Neural cell (in vitro differentiated cells): ENCODE measurements at regions not wholly inside any gene's neighbourhood (a gene's known extent, or its start where the extent isn't known, plus 50 kb on each side); places are given as distances from the start of the nearest gene placed in this dataset.

ENCODE experiments used
- H2AFZ ChIP-seq: fragments of 200-600, 300-800 bp; sonication (generic), shearing (Covaris generic); 2 replicates; pipeline ENCODE4 v1.6.0; 2014; ENCODE audit warnings: low read depth, mild to moderate bottlenecking, antibody characterized with exemption, low read length, moderate library complexity
- H3F3A ChIP-seq: fragments of 200-600 bp; shearing (Covaris generic); 2 replicates; pipeline ENCODE4 v1.6.1; 2016; ENCODE audit warnings: mild to moderate bottlenecking, moderate library complexity, mixed read lengths, antibody characterized with exemption, low read length; ENCODE audit not compliant: insufficient read depth, poor library complexity, severe bottlenecking
- H3K27ac ChIP-seq: fragments of 200-600, 300-800 bp; sonication (generic), shearing (Covaris generic); 2 replicates; pipeline ENCODE4 v1.5.1; 2014; ENCODE audit warnings: mild to moderate bottlenecking, low read length, moderate library complexity
- H3K27me3 ChIP-seq: fragments of 300-800, 200-600 bp; sonication (generic), shearing (Covaris generic); 2 replicates; pipeline ENCODE4 v1.6.0; 2014; ENCODE audit warnings: mild to moderate bottlenecking, low read depth, low read length, moderate library complexity; ENCODE audit not compliant: insufficient read depth
- H3K36me3 ChIP-seq: fragments of 300-800, 200-600 bp; sonication (generic), shearing (Covaris generic); 2 replicates; pipeline ENCODE4 v1.5.1; 2014; ENCODE audit warnings: mild to moderate bottlenecking, antibody characterized with exemption, low read length, moderate library complexity; ENCODE audit not compliant: insufficient read depth
- H3K4me2 ChIP-seq: fragments of 300-800, 200-600 bp; sonication (generic), shearing (Covaris generic); 2 replicates; pipeline ENCODE4 v1.6.0; 2014; ENCODE audit warnings: mild to moderate bottlenecking, low read length
- H3K4me3 ChIP-seq: fragments of 300-800, 200-600 bp; sonication (generic), shearing (Covaris generic); 2 replicates; pipeline ENCODE4 v1.5.1; 2014; ENCODE audit warnings: mild to moderate bottlenecking, low read length, moderate library complexity
- H3K79me2 ChIP-seq: fragments of 200-600 bp; shearing (Covaris generic); replicated peaks from 2 replicates; pipeline ENCODE4 v1.6.0; 2014; ENCODE audit warnings: mild to moderate bottlenecking, low read length, moderate library complexity; ENCODE audit not compliant: insufficient read depth
- H3K9ac ChIP-seq: fragments of 300-800, 200-600 bp; sonication (generic), shearing (Covaris generic); 2 replicates; pipeline ENCODE4 v1.6.1; 2016; ENCODE audit warnings: mild to moderate bottlenecking, low read length, mixed read lengths
- H3K9me2 ChIP-seq: fragments of 200-600 bp; shearing (Covaris generic); 2 replicates; pipeline ENCODE4 v1.6.1; 2016; ENCODE audit warnings: mild to moderate bottlenecking, low read length, mixed read lengths; ENCODE audit not compliant: insufficient read depth
- H3K9me3 ChIP-seq: fragments of 200-600, 300-800 bp; sonication (generic), shearing (Covaris generic); 2 replicates; pipeline ENCODE4 v1.6.1; 2016; ENCODE audit warnings: mild to moderate bottlenecking, mixed run types, low read length, moderate library complexity, mixed read lengths
- H4K20me1 ChIP-seq: fragments of 200-600 bp; shearing (Covaris generic); 2 replicates; pipeline ENCODE4 v1.6.1; 2016; ENCODE audit warnings: mild to moderate bottlenecking, mixed run types; ENCODE audit not compliant: insufficient read depth
- EP300 ChIP-seq: fragments of 450-650 bp; conservative IDR thresholded peaks from 2 replicates; pipeline ENCODE4 v1.6.1; 2014; ENCODE audit warnings: antibody characterized with exemption, mild to moderate bottlenecking, moderate library complexity; ENCODE audit not compliant: poor library complexity, severe bottlenecking
- EZH2 ChIP-seq: fragments of 200-600, 300-800 bp; shearing (Covaris generic), sonication (generic); IDR thresholded peaks from 2 replicates; pipeline ENCODE4 v1.6.1; 2014; ENCODE audit warnings: antibody characterized with exemption, low read length, borderline replicate concordance, mild to moderate bottlenecking; ENCODE audit not compliant: insufficient read depth, poor library complexity, severe bottlenecking
- MXI1 ChIP-seq: fragments of 450-650 bp; conservative IDR thresholded peaks from 2 replicates; pipeline ENCODE4 v1.6.1; 2014; ENCODE audit warnings: antibody characterized with exemption, mild to moderate bottlenecking; ENCODE audit not compliant: poor library complexity, severe bottlenecking
- POLR2AphosphoS5 ChIP-seq: IDR thresholded peaks from 2 replicates; pipeline ENCODE4 v1.6.1; 2012
- RAD21 ChIP-seq: fragments of 450-650 bp; conservative IDR thresholded peaks from 2 replicates; pipeline ENCODE4 v1.6.1; 2014; ENCODE audit warnings: antibody characterized with exemption, mild to moderate bottlenecking, moderate library complexity
- SMC3 ChIP-seq: fragments of 450-650 bp; conservative IDR thresholded peaks from 2 replicates; pipeline ENCODE4 v1.6.1; 2014; ENCODE audit warnings: antibody characterized with exemption, mild to moderate bottlenecking, moderate library complexity; ENCODE audit not compliant: poor library complexity
- TAF1 ChIP-seq: IDR thresholded peaks from 2 replicates; pipeline ENCODE4 v1.6.1; 2012; ENCODE audit warnings: low read depth
- TF ChIP-seq, protein P1 (sequence below): IDR thresholded peaks from 2 replicates; pipeline ENCODE4 v1.6.1; 2012; ENCODE audit warnings: borderline replicate concordance
- TF ChIP-seq, protein P2 (sequence below): fragments of 450-650 bp; IDR thresholded peaks from 2 replicates; pipeline ENCODE4 v1.5.1; 2014; ENCODE audit warnings: antibody characterized with exemption, mild to moderate bottlenecking, moderate library complexity; ENCODE audit not compliant: poor library complexity, severe bottlenecking

DNA sequence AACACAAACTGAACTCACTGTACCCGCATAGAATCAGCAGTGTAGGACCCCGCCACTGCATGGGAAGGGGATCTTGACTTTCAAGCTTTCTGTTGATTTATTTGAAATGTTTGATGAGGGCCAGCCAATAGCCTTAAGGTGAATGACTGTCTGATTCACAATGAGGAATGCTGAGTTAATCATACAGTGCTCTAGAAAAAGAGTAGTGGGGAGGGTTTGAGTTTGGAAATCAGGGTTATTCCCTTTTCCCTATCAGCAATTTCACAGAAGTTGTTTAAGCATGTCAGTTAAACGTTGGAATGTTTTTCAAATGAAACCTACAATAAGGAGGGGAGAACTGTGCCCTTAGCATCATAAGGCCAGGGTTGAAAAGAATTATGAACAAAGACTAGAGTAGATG lies 937.5 kb downstream of the GRID1 start:
- TF ChIP-seq EZH2 (no peak), POLR2AphosphoS5 (no peak), RAD21 (no peak), MXI1 (no peak), SMC3 (no peak), EP300 (no peak), TAF1 (no peak)
- TF ChIP-seq, protein P1, sequence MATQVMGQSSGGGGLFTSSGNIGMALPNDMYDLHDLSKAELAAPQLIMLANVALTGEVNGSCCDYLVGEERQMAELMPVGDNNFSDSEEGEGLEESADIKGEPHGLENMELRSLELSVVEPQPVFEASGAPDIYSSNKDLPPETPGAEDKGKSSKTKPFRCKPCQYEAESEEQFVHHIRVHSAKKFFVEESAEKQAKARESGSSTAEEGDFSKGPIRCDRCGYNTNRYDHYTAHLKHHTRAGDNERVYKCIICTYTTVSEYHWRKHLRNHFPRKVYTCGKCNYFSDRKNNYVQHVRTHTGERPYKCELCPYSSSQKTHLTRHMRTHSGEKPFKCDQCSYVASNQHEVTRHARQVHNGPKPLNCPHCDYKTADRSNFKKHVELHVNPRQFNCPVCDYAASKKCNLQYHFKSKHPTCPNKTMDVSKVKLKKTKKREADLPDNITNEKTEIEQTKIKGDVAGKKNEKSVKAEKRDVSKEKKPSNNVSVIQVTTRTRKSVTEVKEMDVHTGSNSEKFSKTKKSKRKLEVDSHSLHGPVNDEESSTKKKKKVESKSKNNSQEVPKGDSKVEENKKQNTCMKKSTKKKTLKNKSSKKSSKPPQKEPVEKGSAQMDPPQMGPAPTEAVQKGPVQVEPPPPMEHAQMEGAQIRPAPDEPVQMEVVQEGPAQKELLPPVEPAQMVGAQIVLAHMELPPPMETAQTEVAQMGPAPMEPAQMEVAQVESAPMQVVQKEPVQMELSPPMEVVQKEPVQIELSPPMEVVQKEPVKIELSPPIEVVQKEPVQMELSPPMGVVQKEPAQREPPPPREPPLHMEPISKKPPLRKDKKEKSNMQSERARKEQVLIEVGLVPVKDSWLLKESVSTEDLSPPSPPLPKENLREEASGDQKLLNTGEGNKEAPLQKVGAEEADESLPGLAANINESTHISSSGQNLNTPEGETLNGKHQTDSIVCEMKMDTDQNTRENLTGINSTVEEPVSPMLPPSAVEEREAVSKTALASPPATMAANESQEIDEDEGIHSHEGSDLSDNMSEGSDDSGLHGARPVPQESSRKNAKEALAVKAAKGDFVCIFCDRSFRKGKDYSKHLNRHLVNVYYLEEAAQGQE: no peak
- TF ChIP-seq, protein P2, sequence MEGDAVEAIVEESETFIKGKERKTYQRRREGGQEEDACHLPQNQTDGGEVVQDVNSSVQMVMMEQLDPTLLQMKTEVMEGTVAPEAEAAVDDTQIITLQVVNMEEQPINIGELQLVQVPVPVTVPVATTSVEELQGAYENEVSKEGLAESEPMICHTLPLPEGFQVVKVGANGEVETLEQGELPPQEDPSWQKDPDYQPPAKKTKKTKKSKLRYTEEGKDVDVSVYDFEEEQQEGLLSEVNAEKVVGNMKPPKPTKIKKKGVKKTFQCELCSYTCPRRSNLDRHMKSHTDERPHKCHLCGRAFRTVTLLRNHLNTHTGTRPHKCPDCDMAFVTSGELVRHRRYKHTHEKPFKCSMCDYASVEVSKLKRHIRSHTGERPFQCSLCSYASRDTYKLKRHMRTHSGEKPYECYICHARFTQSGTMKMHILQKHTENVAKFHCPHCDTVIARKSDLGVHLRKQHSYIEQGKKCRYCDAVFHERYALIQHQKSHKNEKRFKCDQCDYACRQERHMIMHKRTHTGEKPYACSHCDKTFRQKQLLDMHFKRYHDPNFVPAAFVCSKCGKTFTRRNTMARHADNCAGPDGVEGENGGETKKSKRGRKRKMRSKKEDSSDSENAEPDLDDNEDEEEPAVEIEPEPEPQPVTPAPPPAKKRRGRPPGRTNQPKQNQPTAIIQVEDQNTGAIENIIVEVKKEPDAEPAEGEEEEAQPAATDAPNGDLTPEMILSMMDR: no peak
- H4K20me1 ChIP-seq: no peaks in the 10 kb centered on the region
- H3K9me2 ChIP-seq: no peaks in the 10 kb centered on the region
- H3K4me3 ChIP-seq: no peak overlapping the region
- H3K36me3 ChIP-seq: no peaks in the 10 kb centered on the region
- no peak overlapping the region for H3K9ac ChIP-seq
- no peaks in the 10 kb centered on the region for H3K27me3 ChIP-seq
- no peaks in the 10 kb centered on the region for H3K79me2 ChIP-seq
- H3K9me3 ChIP-seq: no peaks in the 10 kb centered on the region
- no peak overlapping the region for H3K27ac ChIP-seq
- H3F3A ChIP-seq: no peaks in the 10 kb centered on the region
- H3K4me2 ChIP-seq: no peak overlapping the region
- H2AFZ ChIP-seq: no peak overlapping the region

DNA sequence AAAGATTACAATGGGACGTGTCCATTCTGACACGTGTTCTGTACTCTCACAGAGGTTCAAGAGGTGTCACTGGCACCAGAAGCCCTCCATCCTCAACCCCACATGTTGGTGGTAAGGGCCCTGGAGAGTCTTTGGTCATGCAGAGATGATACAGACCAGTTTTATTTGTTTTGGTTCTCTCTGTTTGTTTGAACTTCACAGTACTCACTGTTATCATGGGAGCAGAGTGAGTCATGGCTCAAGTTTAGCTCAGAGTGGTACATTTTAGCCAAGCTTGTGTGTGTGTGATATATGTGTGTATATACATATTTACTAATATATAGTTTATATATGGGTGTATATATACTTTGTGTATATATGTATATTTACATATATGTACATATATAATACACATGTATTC lies 935.6 kb downstream of the GRID1 start:
- no peaks in the 10 kb centered on the region for H3K36me3 ChIP-seq
- H3K9me2 ChIP-seq: no peaks in the 10 kb centered on the region

More for the DNA sequence above, 935.6 kb downstream of the GRID1 start:
- no peaks in the 10 kb centered on the region for H3K27me3 ChIP-seq
- H3K9me3 ChIP-seq: no peaks in the 10 kb centered on the region
- no peak overlapping the region for H3K27ac ChIP-seq
- H3F3A ChIP-seq: no peaks in the 10 kb centered on the region
- no peak overlapping the region for H3K9ac ChIP-seq
- no peaks in the 10 kb centered on the region for H3K79me2 ChIP-seq
- no peak for TF ChIP-seq SMC3
- TF ChIP-seq EP300: no peak
- no peak for TF ChIP-seq EZH2
- TF ChIP-seq, protein P2: no peak
- TF ChIP-seq POLR2AphosphoS5: no peak
- TF ChIP-seq RAD21: no peak
- TF ChIP-seq, protein P1: no peak
- TF ChIP-seq MXI1: no peak
- no peak for TF ChIP-seq TAF1
- H3K4me3 ChIP-seq: no peak overlapping the region
- H2AFZ ChIP-seq: no peak overlapping the region
- H3K4me2 ChIP-seq: no peak overlapping the region
- H4K20me1 ChIP-seq: no peaks in the 10 kb centered on the region
